Esophagus muscularis mucosa (tissue), 4 donors: ENCODE measurements at regions not wholly inside any gene's neighbourhood (a gene's known extent, or its start where the extent isn't known, plus 50 kb on each side); places are given as distances from the start of the nearest gene placed in this dataset.

Experiments used
- DNase-seq: peaks from one replicate; pipeline ENCODE4 v3.0.0-alpha.2; 2017; ENCODE audit errors: extremely low spot score
- H3K27ac ChIP-seq, 4 donors: fragments of 200-600 bp; sonication (generic); replicated peaks in 1 of 4; 1 replicate in 3 of 4; 2 replicates in 1 of 4; pipeline ENCODE4 v1.5.1; 2016 to 2019; ENCODE audit warnings: mild to moderate bottlenecking in 1 of 4
- H3K27me3 ChIP-seq, 4 donors: fragments of 200-600 bp; sonication (generic); one replicate each; pipeline versions ENCODE4 v1.5.1 to v1.6.0; 2016 to 2019
- H3K36me3 ChIP-seq, 4 donors: fragments of 200-600 bp; sonication (generic); one replicate each; pipeline ENCODE4 v1.5.1; 2016 to 2019
- H3K4me1 ChIP-seq, 4 donors: fragments of 200-600 bp; sonication (generic); one replicate each; pipeline ENCODE4 v1.5.1; 2016 to 2019
- H3K4me3 ChIP-seq, 4 donors: fragments of 200-600 bp; sonication (generic); 1 replicate in 2 of 4; 2 replicates in 2 of 4; pipeline ENCODE4 v1.5.1; 2016 to 2019; ENCODE audit warnings: mild to moderate bottlenecking in 4 of 4, moderate library complexity in 1 of 4
- H3K9me3 ChIP-seq, 4 donors: fragments of 200-600 bp; sonication (generic); 1 replicate in 3 of 4; 2 replicates in 1 of 4; pipeline ENCODE4 v1.5.1; 2016 to 2019
- EP300 ChIP-seq: sonication (generic); formaldehyde crosslinking; IDR thresholded peaks from one replicate; pipeline ENCODE4 v1.6.1; 2017; ENCODE audit warnings: antibody characterized with exemption
- POLR2A ChIP-seq: fragments of 450-650 bp; IDR thresholded peaks from one replicate; pipeline ENCODE4 v1.6.1; 2017; ENCODE audit warnings: antibody characterized with exemption, moderate library complexity, mild to moderate bottlenecking, low read depth
- POLR2AphosphoS5 ChIP-seq, 2 donors: sonication (generic); formaldehyde crosslinking; IDR thresholded peaks; one replicate each; pipeline ENCODE4 v1.6.1; 2017; ENCODE audit warnings: antibody characterized with exemption in 2 of 2
- WGBS: methylation state at CpG from one replicate; pipeline ENCODE4 v1.1.5; 2018; 5-methylcytosine and 5-hydroxymethylcytosine counted together
- intact Hi-C: fragments of 100-400 bp; cut with DNase I; formaldehyde crosslinking; loops from one replicate; pipeline ENCODE4 v1.15.1; 2023
- TF ChIP-seq, protein P1 (sequence below), 3 experiments: fragments of 200-600 bp in 2 of 3; fragments of 450-650 bp in 1 of 3; sonication (generic) in 2 of 3; IDR thresholded peaks; one replicate each; pipeline ENCODE4 v1.5.1; 2017 to 2019; ENCODE audit warnings: antibody characterized with exemption in 3 of 3, mild to moderate bottlenecking in 2 of 3, moderate library complexity in 1 of 3

- no peak overlapping the region for H3K4me3 ChIP-seq
- 57% methylated on average over 10 of the region's 10 CpGs for WGBS
- TF ChIP-seq POLR2AphosphoS5 (IDR thresholded peaks at IDR 0.05) (no peak), POLR2A (no peak), EP300 (no peak)
- TF ChIP-seq, protein P1, sequence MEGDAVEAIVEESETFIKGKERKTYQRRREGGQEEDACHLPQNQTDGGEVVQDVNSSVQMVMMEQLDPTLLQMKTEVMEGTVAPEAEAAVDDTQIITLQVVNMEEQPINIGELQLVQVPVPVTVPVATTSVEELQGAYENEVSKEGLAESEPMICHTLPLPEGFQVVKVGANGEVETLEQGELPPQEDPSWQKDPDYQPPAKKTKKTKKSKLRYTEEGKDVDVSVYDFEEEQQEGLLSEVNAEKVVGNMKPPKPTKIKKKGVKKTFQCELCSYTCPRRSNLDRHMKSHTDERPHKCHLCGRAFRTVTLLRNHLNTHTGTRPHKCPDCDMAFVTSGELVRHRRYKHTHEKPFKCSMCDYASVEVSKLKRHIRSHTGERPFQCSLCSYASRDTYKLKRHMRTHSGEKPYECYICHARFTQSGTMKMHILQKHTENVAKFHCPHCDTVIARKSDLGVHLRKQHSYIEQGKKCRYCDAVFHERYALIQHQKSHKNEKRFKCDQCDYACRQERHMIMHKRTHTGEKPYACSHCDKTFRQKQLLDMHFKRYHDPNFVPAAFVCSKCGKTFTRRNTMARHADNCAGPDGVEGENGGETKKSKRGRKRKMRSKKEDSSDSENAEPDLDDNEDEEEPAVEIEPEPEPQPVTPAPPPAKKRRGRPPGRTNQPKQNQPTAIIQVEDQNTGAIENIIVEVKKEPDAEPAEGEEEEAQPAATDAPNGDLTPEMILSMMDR (IDR thresholded peaks at IDR 0.05), result no peak
- DNase-seq, result no peak
- no peaks in the 10 kb centered on the region for H3K4me1 ChIP-seq
- H3K27me3 ChIP-seq, result peaks cover 0 to 58% (median 0%) of the 10 kb centered on the region in 4 donors
- H3K36me3 ChIP-seq, result no peaks in the 10 kb centered on the region
- intact Hi-C loops, result no loop called here
- H3K9me3 ChIP-seq, result no peaks in the 10 kb centered on the region
- H3K27ac ChIP-seq, result no peak overlapping the region
Measured at GRCh38 chr12:130008241-130008640, 104.4 kb upstream of the TMEM132D start.

GRCh38 chr12:130009961-130010360 lies 106.1 kb upstream of the TMEM132D start:
- TF ChIP-seq EP300 (no peak), POLR2A (no peak), POLR2AphosphoS5 (IDR thresholded peaks at IDR 0.05) (no peak)
- TF ChIP-seq, protein P1 (IDR thresholded peaks at IDR 0.05), result no peak
- H3K27me3 ChIP-seq, result peaks cover 0 to 70% (median 2%) of the 10 kb centered on the region in 4 donors
- H3K4me1 ChIP-seq, result no peaks in the 10 kb centered on the region
- H3K4me3 ChIP-seq, result no peak overlapping the region
- intact Hi-C loops, result no loop called here
- WGBS, result 75% methylated on average over 8 of the region's 16 CpGs
- no peaks in the 10 kb centered on the region for H3K36me3 ChIP-seq
- DNase-seq, result no peak
- no peaks in the 10 kb centered on the region for H3K9me3 ChIP-seq
- no peak overlapping the region for H3K27ac ChIP-seq

- 75% methylated on average over 13 of the region's 13 CpGs for WGBS
- no peak overlapping the region for H3K4me3 ChIP-seq
- H3K4me1 ChIP-seq, result no peaks in the 10 kb centered on the region
- H3K36me3 ChIP-seq, result no peaks in the 10 kb centered on the region
- no peaks in the 10 kb centered on the region for H3K9me3 ChIP-seq
- DNase-seq, result no peak
- H3K27me3 ChIP-seq, result peaks cover 0 to 78% (median 2%) of the 10 kb centered on the region in 4 donors
- intact Hi-C loops, result no loop called here
- TF ChIP-seq POLR2A (no peak), EP300 (no peak), POLR2AphosphoS5 (IDR thresholded peaks at IDR 0.05) (no peak)
- TF ChIP-seq, protein P1 (IDR thresholded peaks at IDR 0.05), result no peak
- no peak overlapping the region for H3K27ac ChIP-seq
Measured at GRCh38 chr12:130011611-130012385, 108.0 kb upstream of the TMEM132D start.

- TF ChIP-seq, protein P1 (IDR thresholded peaks at IDR 0.05), result peak; percentile 24 to 58 (median 36)
- TF ChIP-seq POLR2AphosphoS5 (IDR thresholded peaks at IDR 0.05), result no peak
- 14% methylated on average over 32 of the region's 36 CpGs for WGBS
- H3K36me3 ChIP-seq, result no peaks in the 10 kb centered on the region
- H3K27ac ChIP-seq, result no peak overlapping the region
- no peaks in the 10 kb centered on the region for H3K9me3 ChIP-seq
- peaks cover 0 to 10% (median 0%) of the 10 kb centered on the region in 4 donors for H3K4me1 ChIP-seq
- no peak for DNase-seq
- intact Hi-C loops, result no loop called here
- H3K4me3 ChIP-seq, result no peak overlapping the region
- H3K27me3 ChIP-seq, result peaks cover 0 to 84% (median 2%) of the 10 kb centered on the region in 4 donors
Measured at GRCh38 chr12:130013771-130014484, 110.1 kb upstream of the TMEM132D start.
